ENCODE measurements at regions not wholly inside any gene's neighbourhood (a gene's known extent, or its start where the extent isn't known, plus 50 kb on each side); places are given as distances from the start of the nearest gene placed in this dataset.

DNA sequence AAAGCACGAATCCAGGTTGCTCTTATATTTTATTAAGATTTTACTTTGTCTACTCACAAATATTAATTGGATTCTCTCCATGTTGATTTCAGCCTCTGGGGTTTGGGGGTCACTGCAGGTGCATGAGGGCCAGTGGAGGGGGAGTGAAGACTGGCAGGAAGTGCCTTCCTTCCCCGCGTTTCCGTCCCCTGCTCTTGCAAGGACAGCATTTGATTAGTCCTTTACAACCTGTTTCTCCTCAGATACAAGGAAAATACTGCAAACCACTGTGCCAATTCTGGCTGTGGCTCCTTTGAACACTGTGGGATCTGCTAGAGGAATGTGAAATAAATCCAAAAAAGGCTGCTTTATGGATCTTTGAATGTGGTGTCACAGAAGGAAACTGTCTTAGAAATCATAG is 291.8 kb downstream of the ETNK1 start:
- Histone ChIP-seq H3K4ac (ENCODE audit: low read depth, low read length) (no peak overlapping the region), H2BK20ac (ENCODE audit: low read depth, low read length) (no peak overlapping the region), H3K36me3 (ENCODE audit: control insufficient read depth, insufficient read depth, low read length) (no peaks in the 10 kb centered on the region), H3K4me3 (ENCODE audit: insufficient read depth, low read depth, low read length) (no peak overlapping the region), H3K56ac (ENCODE audit: extremely low read depth, insufficient read depth, low read length) (no peak overlapping the region), H2AFZ (replicated peaks; ENCODE audit: low read length, poor library complexity) (no peak overlapping the region), H3K9me3 (ENCODE audit: control insufficient read depth, insufficient read depth, low read length) (no peaks in the 10 kb centered on the region), H2AK9ac (replicated peaks; ENCODE audit: low read depth, low read length, poor library complexity) (no peak overlapping the region), H2BK120ac (ENCODE audit: low read depth, low read length) (no peak overlapping the region), H3K27ac (ENCODE audit: insufficient read depth, low read length) (no peak overlapping the region), H4K20me1 (ENCODE audit: insufficient read depth, low read length) (no peaks in the 10 kb centered on the region), H3K9me1 (ENCODE audit: insufficient read depth, low read length) (no peaks in the 10 kb centered on the region), H4K5ac (ENCODE audit: low read depth, low read length) (no peak overlapping the region), H3K18ac (ENCODE audit: low read depth, low read length) (no peak overlapping the region), H4K8ac (ENCODE audit: low read depth in 2 of 2, low read length in 2 of 2) (no peak overlapping the region), H3K4me2 (ENCODE audit: low read depth, low read length) (no peak overlapping the region), H3K14ac (replicated peaks; ENCODE audit: low read depth, low read length) (no peak overlapping the region), H2AK5ac (ENCODE audit: low read depth, low read length) (no peak overlapping the region), H3K23ac (ENCODE audit: low read depth, low read length) (no peak overlapping the region), H3K79me1 (ENCODE audit: low read depth in 1 of 2, low read length in 2 of 2) (no peaks in the 10 kb centered on the region), H3K27me3 (ENCODE audit: control insufficient read depth, insufficient read depth, low read length) (peaks cover 4% of the 10 kb centered on the region; the same call in 1 of the 2 replicates), H3K4me1 (ENCODE audit: control insufficient read depth, insufficient read depth, low read length) (no peaks in the 10 kb centered on the region), H2BK15ac (ENCODE audit: low read depth, low read length) (no peak overlapping the region), H4K91ac (ENCODE audit: insufficient read depth, low read depth, low read length) (no peak overlapping the region), H3K9ac (ENCODE audit: low read depth, low read length) (no peak overlapping the region), H2BK5ac (ENCODE audit: low read depth, low read length, poor library complexity, severe bottlenecking) (no peak overlapping the region)
- DNase-seq (no peak), ATAC-seq (ENCODE audit: low read depth) (no peak)
- BruUV-seq (replicated peaks): no TSS peak
- dilution Hi-C loops (cut with HindIII; ENCODE audit: low sequenced_read_pairs, unreplicated experiment) (no loop called here), in situ Hi-C loops (cut with MboI; ENCODE audit: low sequenced_read_pairs) (no loop called here), intact Hi-C loops (cut with micrococcal nuclease) (no loop called here)
- no peak for TF ChIP-seq POLR2A (IDR thresholded peaks at IDR 0.05; ENCODE audit: low read depth, low read length)
- WGBS, 2 experiments (ENCODE audit: extremely low coverage in 2 of 2, insufficient read length in 1 of 2): no CpG with 5 or more reads among the region's 4 CpGs
- ChIA-PET POLR2A (ENCODE audit: unreplicated experiment) (no interaction called here), CTCF (no interaction called here)
